IMR-90 (cell line): ENCODE measurements at regions not wholly inside any gene's neighbourhood (a gene's known extent, or its start where the extent isn't known, plus 50 kb on each side); places are given as distances from the start of the nearest gene placed in this dataset.

Experiments
- ATAC-seq: fragments of 200-7000 bp; cut with Tn5 transposase; 2 replicates; pipeline ENCODE4 v1.9.1; 2020; ENCODE audit warnings: low read depth, mild to moderate bottlenecking, moderate library complexity
- BruUV-seq: library from RNA; stranded (reverse); fragments of 400-500 nt; replicated peaks from 2 replicates; lab custom pipeline; 2021; lab: Mats Ljungman, UMichigan
- CTCF ChIA-PET: fragments of 300-600 bp; formaldehyde crosslinking; extraction: SDS; loops from one replicate; lab custom pipeline; 2021; ENCODE audit warnings: antibody characterized with exemption; lab: Yijun Ruan, JAX
- POLR2A ChIA-PET: fragments of 300-600 bp; sonication (Branson Sonifier 250); formaldehyde crosslinking; loops from one replicate; lab custom pipeline; 2022; ENCODE audit warnings: antibody characterized with exemption; ENCODE audit not compliant: unreplicated experiment; lab: Charles Lee
- DNase-seq: peaks from one replicate; pipeline ENCODE4 v3.0.0; 2013
- H2AFZ ChIP-seq: replicated peaks from 2 replicates; pipeline ENCODE3; 2013; ENCODE audit warnings: low read length, mild to moderate bottlenecking; ENCODE audit not compliant: poor library complexity
- H2AK5ac ChIP-seq: 2 replicates; pipeline ENCODE4 v1.6.1; 2013; ENCODE audit warnings: low read depth, low read length, inconsistent platforms
- H2AK9ac ChIP-seq: replicated peaks from 2 replicates; pipeline ENCODE3; 2013; ENCODE audit warnings: mild to moderate bottlenecking, low read depth, low read length, moderate library complexity; ENCODE audit not compliant: poor library complexity
- H2BK120ac ChIP-seq: 2 replicates; pipeline ENCODE4 v1.6.1; 2013; ENCODE audit warnings: low read depth, low read length, inconsistent platforms
- H2BK15ac ChIP-seq: 3 replicates; pipeline ENCODE4 v1.6.1; 2013; ENCODE audit warnings: low read depth, low read length, inconsistent platforms
- H2BK20ac ChIP-seq: 2 replicates; pipeline ENCODE4 v1.6.1; 2013; ENCODE audit warnings: low read depth, mild to moderate bottlenecking, inconsistent platforms, low read length, moderate library complexity
- H2BK5ac ChIP-seq: 2 replicates; pipeline ENCODE4 v1.6.1; 2013; ENCODE audit warnings: mild to moderate bottlenecking, low read depth, low read length, inconsistent platforms; ENCODE audit not compliant: poor library complexity, severe bottlenecking
- H3K14ac ChIP-seq: replicated peaks from 2 replicates; pipeline ENCODE4 v1.6.1; 2013; ENCODE audit warnings: low read depth, low read length, inconsistent platforms
- H3K18ac ChIP-seq: 2 replicates; pipeline ENCODE4 v1.6.1; 2013; ENCODE audit warnings: low read depth, low read length, control low read depth
- H3K23ac ChIP-seq: 2 replicates; pipeline ENCODE4 v1.6.1; 2013; ENCODE audit warnings: low read depth, low read length, inconsistent platforms
- H3K27ac ChIP-seq: 2 replicates; pipeline ENCODE4 v1.5.1; 2013; ENCODE audit warnings: mild to moderate bottlenecking, control low read depth, low read length; ENCODE audit not compliant: insufficient read depth
- H3K27me3 ChIP-seq: 2 replicates; pipeline ENCODE4 v1.6.1; 2013; ENCODE audit warnings: low read length; ENCODE audit not compliant: control insufficient read depth, insufficient read depth
- H3K36me3 ChIP-seq: 2 replicates; pipeline ENCODE4 v1.6.1; 2013; ENCODE audit warnings: low read length, mixed read lengths; ENCODE audit not compliant: control insufficient read depth, insufficient read depth
- H3K4ac ChIP-seq: 2 replicates; pipeline ENCODE4 v1.6.1; 2013; ENCODE audit warnings: low read depth, low read length, inconsistent platforms
- H3K4me1 ChIP-seq: 2 replicates; pipeline ENCODE4 v1.6.1; 2013; ENCODE audit warnings: low read length, mixed read lengths; ENCODE audit not compliant: control insufficient read depth, insufficient read depth
- H3K4me2 ChIP-seq: 2 replicates; pipeline ENCODE4 v1.6.1; 2013; ENCODE audit warnings: low read depth, mild to moderate bottlenecking, control low read depth, low read length, moderate library complexity
- H3K4me3 ChIP-seq: 2 replicates; pipeline ENCODE4 v1.5.1; 2013; ENCODE audit warnings: low read depth, mild to moderate bottlenecking, control low read depth, low read length, moderate library complexity; ENCODE audit not compliant: insufficient read depth
- H3K56ac ChIP-seq: 2 replicates; pipeline ENCODE4 v1.6.1; 2013; ENCODE audit warnings: low read length, inconsistent platforms; ENCODE audit not compliant: insufficient read depth; ENCODE audit errors: extremely low read depth
- H3K79me1 ChIP-seq, 2 experiments: 2 replicates each; pipeline ENCODE4 v1.6.1; 2013; ENCODE audit warnings: low read length in 2 of 2, inconsistent platforms in 1 of 2, low read depth in 1 of 2
- H3K9ac ChIP-seq: 2 replicates; pipeline ENCODE4 v1.6.1; 2013; ENCODE audit warnings: low read depth, low read length, control low read depth
- H3K9me1 ChIP-seq: 2 replicates; pipeline ENCODE4 v1.6.1; 2013; ENCODE audit warnings: low read length, inconsistent platforms; ENCODE audit not compliant: insufficient read depth
- H3K9me3 ChIP-seq: 2 replicates; pipeline ENCODE4 v1.6.1; 2013; ENCODE audit warnings: low read length; ENCODE audit not compliant: control insufficient read depth, insufficient read depth
- H4K20me1 ChIP-seq: 2 replicates; pipeline ENCODE4 v1.6.1; 2013; ENCODE audit warnings: low read length, inconsistent platforms; ENCODE audit not compliant: insufficient read depth
- H4K5ac ChIP-seq: 2 replicates; pipeline ENCODE4 v1.6.1; 2013; ENCODE audit warnings: mild to moderate bottlenecking, low read depth, low read length, control low read depth
- H4K8ac ChIP-seq, 2 experiments: 2 replicates each; pipeline ENCODE4 v1.6.1; 2013; ENCODE audit warnings: low read depth in 2 of 2, low read length in 2 of 2, control low read depth in 1 of 2, inconsistent platforms in 1 of 2
- H4K91ac ChIP-seq: 2 replicates; pipeline ENCODE4 v1.6.1; 2013; ENCODE audit warnings: low read depth, low read length, inconsistent platforms; ENCODE audit not compliant: insufficient read depth
- BHLHE40 ChIP-seq: fragments of 150-350 bp; IDR thresholded peaks from 2 replicates; pipeline ENCODE4 v1.6.1; 2016; ENCODE audit warnings: mild to moderate bottlenecking, low read depth, low read length
- CHD1 ChIP-seq: IDR thresholded peaks from 2 replicates; pipeline ENCODE4 v1.6.1; 2012; ENCODE audit warnings: low read depth, low read length, improper control_type of control experiment
- ELK1 ChIP-seq: fragments of 150-350 bp; IDR thresholded peaks from 2 replicates; pipeline ENCODE4 v1.6.1; 2016; ENCODE audit warnings: low read depth, mild to moderate bottlenecking, low read length, moderate library complexity, borderline replicate concordance
- MAFK ChIP-seq: IDR thresholded peaks from 2 replicates; pipeline ENCODE4 v1.6.1; 2012; ENCODE audit warnings: low read depth, low read length, improper control_type of control experiment
- MXI1 ChIP-seq: IDR thresholded peaks from 2 replicates; pipeline ENCODE4 v1.6.1; 2012; ENCODE audit warnings: low read depth, mild to moderate bottlenecking, low read length, moderate library complexity, borderline replicate concordance
- NFE2L2 ChIP-seq: fragments of 150-350 bp; IDR thresholded peaks from 2 replicates; pipeline ENCODE4 v1.6.1; 2016; ENCODE audit warnings: low read depth, mild to moderate bottlenecking, low read length
- POLR2A ChIP-seq: IDR thresholded peaks from 2 replicates; pipeline ENCODE4 v1.6.1; 2012; ENCODE audit warnings: mild to moderate bottlenecking, low read depth, low read length
- RAD21 ChIP-seq: IDR thresholded peaks from 2 replicates; pipeline ENCODE4 v1.6.1; 2012; ENCODE audit warnings: low read length, improper control_type of control experiment
- RCOR1 ChIP-seq: IDR thresholded peaks from 2 replicates; pipeline ENCODE4 v1.6.1; 2012; ENCODE audit warnings: mild to moderate bottlenecking, low read length, improper control_type of control experiment; ENCODE audit not compliant: insufficient replicate concordance
- WGBS, 2 experiments: methylation state at CpG; one replicate each; pipeline versions ENCODE4 v1.1.5 to v1.1.7; 2013; ENCODE audit warnings: missing lambda C conversion rate in 2 of 2; ENCODE audit not compliant: insufficient read length in 1 of 2; ENCODE audit errors: extremely low coverage in 2 of 2; 5-methylcytosine and 5-hydroxymethylcytosine counted together
- dilution Hi-C: fragments of 300-500 bp; cut with HindIII; formaldehyde crosslinking; loops from one replicate; pipeline ENCODE4 v1.14.3; 2018; ENCODE audit warnings: low sequenced_read_pairs; ENCODE audit not compliant: unreplicated experiment
- in situ Hi-C: fragments of 300-500 bp; cut with MboI; formaldehyde crosslinking; loops from 3 replicates; pipeline ENCODE4 v1.14.3; 2019; ENCODE audit warnings: low sequenced_read_pairs, inconsistent platforms, mixed read lengths
- intact Hi-C: fragments of 100-400 bp; cut with micrococcal nuclease; formaldehyde crosslinking; loops from 2 replicates; pipeline ENCODE4 v1.10.0; 2022
- TF ChIP-seq, protein P1 (sequence below): fragments of 150-350 bp; IDR thresholded peaks from 2 replicates; pipeline ENCODE4 v1.6.1; 2017; ENCODE audit warnings: mild to moderate bottlenecking, antibody characterized with exemption, low read length, low read depth

- Histone ChIP-seq H2AFZ (peak overlapping the region; percentile 82), H3K14ac (peak overlapping the region; percentile 78), H3K4me3 (no peak overlapping the region), H3K56ac (no peak overlapping the region), H3K4me1 (no peaks in the 10 kb centered on the region), H2BK15ac (0 out of 3 replicates have a peak overlapping the region, but pooled peaks have one; percentile 13), H4K20me1 (no peaks in the 10 kb centered on the region), H3K79me1 (no peaks in the 10 kb centered on the region), H2BK5ac (no peak overlapping the region), H4K8ac (no peak overlapping the region), H2AK5ac (no peak overlapping the region), H3K9ac (no peak overlapping the region), H2AK9ac (no peak overlapping the region), H4K91ac (peak overlapping the region; percentile 39; the same call in 1 of the 2 replicates), H3K9me1 (peaks cover 5% of the 10 kb centered on the region; the same call in 1 of the 2 replicates), H3K23ac (no peak overlapping the region), H3K4me2 (0 out of 2 replicates have a peak overlapping the region, but pooled peaks have one; percentile 20), H3K27me3 (peaks cover 14% of the 10 kb centered on the region), H3K27ac (no peak overlapping the region), H2BK120ac (peak overlapping the region; percentile 43), H3K36me3 (no peaks in the 10 kb centered on the region), H3K4ac (no peak overlapping the region; the same call in 1 of the 2 replicates), H4K5ac (no peak overlapping the region), H3K18ac (no peak overlapping the region), H2BK20ac (0 out of 2 replicates have a peak overlapping the region, but pooled peaks have one; percentile 47), H3K9me3 (no peaks in the 10 kb centered on the region)
- TF ChIP-seq CHD1 (no peak), ELK1 (no peak), MAFK (no peak), BHLHE40 (no peak), RAD21 (no peak), NFE2L2 (no peak), POLR2A (no peak), MXI1 (no peak), RCOR1 (no peak)
- TF ChIP-seq, protein P1, sequence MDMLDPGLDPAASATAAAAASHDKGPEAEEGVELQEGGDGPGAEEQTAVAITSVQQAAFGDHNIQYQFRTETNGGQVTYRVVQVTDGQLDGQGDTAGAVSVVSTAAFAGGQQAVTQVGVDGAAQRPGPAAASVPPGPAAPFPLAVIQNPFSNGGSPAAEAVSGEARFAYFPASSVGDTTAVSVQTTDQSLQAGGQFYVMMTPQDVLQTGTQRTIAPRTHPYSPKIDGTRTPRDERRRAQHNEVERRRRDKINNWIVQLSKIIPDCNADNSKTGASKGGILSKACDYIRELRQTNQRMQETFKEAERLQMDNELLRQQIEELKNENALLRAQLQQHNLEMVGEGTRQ = no peak
- ATAC-seq (peak; percentile 75), DNase-seq (peak; percentile 33)
- dilution Hi-C loops = no loop called here
- ChIA-PET CTCF (interaction anchor here (1.4 kb wide), 1 partner anchor 379 kb away, joined by 3 read pairs; no protein-coding TSS in a partner anchor), POLR2A (no interaction called here)
- intact Hi-C loops = no loop called here
- in situ Hi-C loops = no loop called here
- WGBS, 2 experiments = 39% methylated on average over 2 of the region's 4 CpGs; no CpG with 5 or more reads in 1 of the 2 experiments
- no TSS peak for BruUV-seq
These were observed 165.8 kb upstream of the MAP3K1 start for GRCh38 chr5:56649569-56649968.
